GM23338 (cell line): ENCODE measurements at regions not wholly inside any gene's neighbourhood (a gene's known extent, or its start where the extent isn't known, plus 50 kb on each side); places are given as distances from the start of the nearest gene placed in this dataset.

Experiments
- CREB1 ChIP-seq: fragments of 250-450 bp; sonication (Bioruptor Pico); IDR thresholded peaks from 2 replicates; pipeline ENCODE4 v1.5.0; 2020; ENCODE audit warnings: low read depth, mild to moderate bottlenecking, moderate library complexity
- EZH2 ChIP-seq: fragments of 200-600 bp; sonication (generic); IDR thresholded peaks from one replicate; pipeline ENCODE4 v1.8.0; 2017; ENCODE audit warnings: antibody characterized with exemption, mild to moderate bottlenecking, low read depth; ENCODE audit not compliant: unreplicated experiment
- EZH2phosphoT487 ChIP-seq: fragments of 200-600 bp; sonication (generic); IDR thresholded peaks from one replicate; pipeline ENCODE4 v1.8.1; 2018; ENCODE audit warnings: antibody characterized with exemption; ENCODE audit not compliant: unreplicated experiment
- JUNB ChIP-seq: IDR thresholded peaks from one replicate; pipeline ENCODE4 v1.6.1; 2016; ENCODE audit warnings: antibody characterized with exemption; ENCODE audit not compliant: unreplicated experiment
- NANOG ChIP-seq: IDR thresholded peaks from 2 replicates; pipeline ENCODE4 v1.6.1; 2016; ENCODE audit warnings: antibody characterized with exemption, borderline replicate concordance
- POLR2AphosphoS5 ChIP-seq: IDR thresholded peaks from 2 replicates; pipeline ENCODE4 v1.6.1; 2016; ENCODE audit warnings: antibody characterized with exemption, low read depth
- STAT1 ChIP-seq: IDR thresholded peaks from one replicate; pipeline ENCODE4 v1.6.1; 2016; ENCODE audit warnings: antibody characterized with exemption; ENCODE audit not compliant: unreplicated experiment
- ZNF114 ChIP-seq: fragments of 250-450 bp; sonication (Bioruptor Pico); IDR thresholded peaks from 2 replicates; pipeline ENCODE4 v1.5.0; 2020; ENCODE audit warnings: mild to moderate bottlenecking, moderate library complexity
- ZNF331 ChIP-seq: fragments of 250-450 bp; sonication (Bioruptor Pico); IDR thresholded peaks from 2 replicates; pipeline ENCODE4 v1.5.0; 2020; ENCODE audit warnings: low read depth, mild to moderate bottlenecking, moderate library complexity
- TF ChIP-seq, protein P1 (sequence below), 2 experiments: fragments of 200-600 bp in 1 of 2; sonication (generic) in 1 of 2; conservative IDR thresholded peaks; 2 replicates each; pipeline versions ENCODE4 v1.5.1 to v1.6.1; 2016 to 2017; ENCODE audit warnings: antibody characterized with exemption in 2 of 2, low read depth in 2 of 2, mild to moderate bottlenecking in 2 of 2, moderate library complexity in 1 of 2
- TF ChIP-seq, protein P2 (sequence below): IDR thresholded peaks from 2 replicates; pipeline ENCODE4 v1.6.1; 2016; ENCODE audit warnings: antibody characterized with exemption
- TF ChIP-seq, protein P3 (sequence below): IDR thresholded peaks from one replicate; pipeline ENCODE4 v1.6.1; 2018; ENCODE audit warnings: antibody characterized with exemption; ENCODE audit not compliant: unreplicated experiment
- TF ChIP-seq, protein P4 (sequence below): fragments of 250-450 bp; sonication (Bioruptor Pico); IDR thresholded peaks from 2 replicates; pipeline ENCODE4 v1.5.0; 2020; ENCODE audit warnings: mild to moderate bottlenecking, moderate library complexity

DNA sequence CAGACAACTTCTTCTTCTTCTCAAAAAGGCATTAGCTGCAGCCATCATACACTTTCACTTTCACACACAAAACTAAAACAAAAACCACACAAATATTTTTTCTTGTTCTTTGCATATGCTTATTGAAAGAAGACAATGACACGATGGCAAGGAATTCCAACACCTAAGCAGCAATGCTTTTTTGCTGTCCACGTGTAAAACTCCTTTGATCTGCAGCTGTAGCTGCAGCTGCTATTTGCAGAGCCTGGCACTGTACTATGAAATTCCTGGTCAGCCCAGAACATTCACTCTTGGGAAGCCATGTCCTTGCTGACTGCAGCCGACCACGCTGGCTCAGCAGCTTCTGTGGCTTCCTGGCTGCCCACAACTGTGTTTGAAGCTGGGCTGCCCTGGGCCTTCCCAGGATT, 316.2 kb downstream of the CDH2 start:
- TF ChIP-seq, protein P1, sequence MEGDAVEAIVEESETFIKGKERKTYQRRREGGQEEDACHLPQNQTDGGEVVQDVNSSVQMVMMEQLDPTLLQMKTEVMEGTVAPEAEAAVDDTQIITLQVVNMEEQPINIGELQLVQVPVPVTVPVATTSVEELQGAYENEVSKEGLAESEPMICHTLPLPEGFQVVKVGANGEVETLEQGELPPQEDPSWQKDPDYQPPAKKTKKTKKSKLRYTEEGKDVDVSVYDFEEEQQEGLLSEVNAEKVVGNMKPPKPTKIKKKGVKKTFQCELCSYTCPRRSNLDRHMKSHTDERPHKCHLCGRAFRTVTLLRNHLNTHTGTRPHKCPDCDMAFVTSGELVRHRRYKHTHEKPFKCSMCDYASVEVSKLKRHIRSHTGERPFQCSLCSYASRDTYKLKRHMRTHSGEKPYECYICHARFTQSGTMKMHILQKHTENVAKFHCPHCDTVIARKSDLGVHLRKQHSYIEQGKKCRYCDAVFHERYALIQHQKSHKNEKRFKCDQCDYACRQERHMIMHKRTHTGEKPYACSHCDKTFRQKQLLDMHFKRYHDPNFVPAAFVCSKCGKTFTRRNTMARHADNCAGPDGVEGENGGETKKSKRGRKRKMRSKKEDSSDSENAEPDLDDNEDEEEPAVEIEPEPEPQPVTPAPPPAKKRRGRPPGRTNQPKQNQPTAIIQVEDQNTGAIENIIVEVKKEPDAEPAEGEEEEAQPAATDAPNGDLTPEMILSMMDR (conservative IDR thresholded peaks at IDR 0.05; ENCODE audit: low read depth in 2 of 2), result no peak
- TF ChIP-seq POLR2AphosphoS5 (no peak), EZH2 (no peak), JUNB (no peak), ZNF114 (CRISPR knock-in tag) (no peak), EZH2phosphoT487 (no peak), CREB1 (CRISPR knock-in tag) (no peak), NANOG (no peak), STAT1 (no peak), ZNF331 (CRISPR knock-in tag) (no peak)
- TF ChIP-seq, protein P2, sequence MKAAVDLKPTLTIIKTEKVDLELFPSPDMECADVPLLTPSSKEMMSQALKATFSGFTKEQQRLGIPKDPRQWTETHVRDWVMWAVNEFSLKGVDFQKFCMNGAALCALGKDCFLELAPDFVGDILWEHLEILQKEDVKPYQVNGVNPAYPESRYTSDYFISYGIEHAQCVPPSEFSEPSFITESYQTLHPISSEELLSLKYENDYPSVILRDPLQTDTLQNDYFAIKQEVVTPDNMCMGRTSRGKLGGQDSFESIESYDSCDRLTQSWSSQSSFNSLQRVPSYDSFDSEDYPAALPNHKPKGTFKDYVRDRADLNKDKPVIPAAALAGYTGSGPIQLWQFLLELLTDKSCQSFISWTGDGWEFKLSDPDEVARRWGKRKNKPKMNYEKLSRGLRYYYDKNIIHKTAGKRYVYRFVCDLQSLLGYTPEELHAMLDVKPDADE, result no peak
- TF ChIP-seq, protein P3, sequence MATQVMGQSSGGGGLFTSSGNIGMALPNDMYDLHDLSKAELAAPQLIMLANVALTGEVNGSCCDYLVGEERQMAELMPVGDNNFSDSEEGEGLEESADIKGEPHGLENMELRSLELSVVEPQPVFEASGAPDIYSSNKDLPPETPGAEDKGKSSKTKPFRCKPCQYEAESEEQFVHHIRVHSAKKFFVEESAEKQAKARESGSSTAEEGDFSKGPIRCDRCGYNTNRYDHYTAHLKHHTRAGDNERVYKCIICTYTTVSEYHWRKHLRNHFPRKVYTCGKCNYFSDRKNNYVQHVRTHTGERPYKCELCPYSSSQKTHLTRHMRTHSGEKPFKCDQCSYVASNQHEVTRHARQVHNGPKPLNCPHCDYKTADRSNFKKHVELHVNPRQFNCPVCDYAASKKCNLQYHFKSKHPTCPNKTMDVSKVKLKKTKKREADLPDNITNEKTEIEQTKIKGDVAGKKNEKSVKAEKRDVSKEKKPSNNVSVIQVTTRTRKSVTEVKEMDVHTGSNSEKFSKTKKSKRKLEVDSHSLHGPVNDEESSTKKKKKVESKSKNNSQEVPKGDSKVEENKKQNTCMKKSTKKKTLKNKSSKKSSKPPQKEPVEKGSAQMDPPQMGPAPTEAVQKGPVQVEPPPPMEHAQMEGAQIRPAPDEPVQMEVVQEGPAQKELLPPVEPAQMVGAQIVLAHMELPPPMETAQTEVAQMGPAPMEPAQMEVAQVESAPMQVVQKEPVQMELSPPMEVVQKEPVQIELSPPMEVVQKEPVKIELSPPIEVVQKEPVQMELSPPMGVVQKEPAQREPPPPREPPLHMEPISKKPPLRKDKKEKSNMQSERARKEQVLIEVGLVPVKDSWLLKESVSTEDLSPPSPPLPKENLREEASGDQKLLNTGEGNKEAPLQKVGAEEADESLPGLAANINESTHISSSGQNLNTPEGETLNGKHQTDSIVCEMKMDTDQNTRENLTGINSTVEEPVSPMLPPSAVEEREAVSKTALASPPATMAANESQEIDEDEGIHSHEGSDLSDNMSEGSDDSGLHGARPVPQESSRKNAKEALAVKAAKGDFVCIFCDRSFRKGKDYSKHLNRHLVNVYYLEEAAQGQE, result no peak
- TF ChIP-seq, protein P4, sequence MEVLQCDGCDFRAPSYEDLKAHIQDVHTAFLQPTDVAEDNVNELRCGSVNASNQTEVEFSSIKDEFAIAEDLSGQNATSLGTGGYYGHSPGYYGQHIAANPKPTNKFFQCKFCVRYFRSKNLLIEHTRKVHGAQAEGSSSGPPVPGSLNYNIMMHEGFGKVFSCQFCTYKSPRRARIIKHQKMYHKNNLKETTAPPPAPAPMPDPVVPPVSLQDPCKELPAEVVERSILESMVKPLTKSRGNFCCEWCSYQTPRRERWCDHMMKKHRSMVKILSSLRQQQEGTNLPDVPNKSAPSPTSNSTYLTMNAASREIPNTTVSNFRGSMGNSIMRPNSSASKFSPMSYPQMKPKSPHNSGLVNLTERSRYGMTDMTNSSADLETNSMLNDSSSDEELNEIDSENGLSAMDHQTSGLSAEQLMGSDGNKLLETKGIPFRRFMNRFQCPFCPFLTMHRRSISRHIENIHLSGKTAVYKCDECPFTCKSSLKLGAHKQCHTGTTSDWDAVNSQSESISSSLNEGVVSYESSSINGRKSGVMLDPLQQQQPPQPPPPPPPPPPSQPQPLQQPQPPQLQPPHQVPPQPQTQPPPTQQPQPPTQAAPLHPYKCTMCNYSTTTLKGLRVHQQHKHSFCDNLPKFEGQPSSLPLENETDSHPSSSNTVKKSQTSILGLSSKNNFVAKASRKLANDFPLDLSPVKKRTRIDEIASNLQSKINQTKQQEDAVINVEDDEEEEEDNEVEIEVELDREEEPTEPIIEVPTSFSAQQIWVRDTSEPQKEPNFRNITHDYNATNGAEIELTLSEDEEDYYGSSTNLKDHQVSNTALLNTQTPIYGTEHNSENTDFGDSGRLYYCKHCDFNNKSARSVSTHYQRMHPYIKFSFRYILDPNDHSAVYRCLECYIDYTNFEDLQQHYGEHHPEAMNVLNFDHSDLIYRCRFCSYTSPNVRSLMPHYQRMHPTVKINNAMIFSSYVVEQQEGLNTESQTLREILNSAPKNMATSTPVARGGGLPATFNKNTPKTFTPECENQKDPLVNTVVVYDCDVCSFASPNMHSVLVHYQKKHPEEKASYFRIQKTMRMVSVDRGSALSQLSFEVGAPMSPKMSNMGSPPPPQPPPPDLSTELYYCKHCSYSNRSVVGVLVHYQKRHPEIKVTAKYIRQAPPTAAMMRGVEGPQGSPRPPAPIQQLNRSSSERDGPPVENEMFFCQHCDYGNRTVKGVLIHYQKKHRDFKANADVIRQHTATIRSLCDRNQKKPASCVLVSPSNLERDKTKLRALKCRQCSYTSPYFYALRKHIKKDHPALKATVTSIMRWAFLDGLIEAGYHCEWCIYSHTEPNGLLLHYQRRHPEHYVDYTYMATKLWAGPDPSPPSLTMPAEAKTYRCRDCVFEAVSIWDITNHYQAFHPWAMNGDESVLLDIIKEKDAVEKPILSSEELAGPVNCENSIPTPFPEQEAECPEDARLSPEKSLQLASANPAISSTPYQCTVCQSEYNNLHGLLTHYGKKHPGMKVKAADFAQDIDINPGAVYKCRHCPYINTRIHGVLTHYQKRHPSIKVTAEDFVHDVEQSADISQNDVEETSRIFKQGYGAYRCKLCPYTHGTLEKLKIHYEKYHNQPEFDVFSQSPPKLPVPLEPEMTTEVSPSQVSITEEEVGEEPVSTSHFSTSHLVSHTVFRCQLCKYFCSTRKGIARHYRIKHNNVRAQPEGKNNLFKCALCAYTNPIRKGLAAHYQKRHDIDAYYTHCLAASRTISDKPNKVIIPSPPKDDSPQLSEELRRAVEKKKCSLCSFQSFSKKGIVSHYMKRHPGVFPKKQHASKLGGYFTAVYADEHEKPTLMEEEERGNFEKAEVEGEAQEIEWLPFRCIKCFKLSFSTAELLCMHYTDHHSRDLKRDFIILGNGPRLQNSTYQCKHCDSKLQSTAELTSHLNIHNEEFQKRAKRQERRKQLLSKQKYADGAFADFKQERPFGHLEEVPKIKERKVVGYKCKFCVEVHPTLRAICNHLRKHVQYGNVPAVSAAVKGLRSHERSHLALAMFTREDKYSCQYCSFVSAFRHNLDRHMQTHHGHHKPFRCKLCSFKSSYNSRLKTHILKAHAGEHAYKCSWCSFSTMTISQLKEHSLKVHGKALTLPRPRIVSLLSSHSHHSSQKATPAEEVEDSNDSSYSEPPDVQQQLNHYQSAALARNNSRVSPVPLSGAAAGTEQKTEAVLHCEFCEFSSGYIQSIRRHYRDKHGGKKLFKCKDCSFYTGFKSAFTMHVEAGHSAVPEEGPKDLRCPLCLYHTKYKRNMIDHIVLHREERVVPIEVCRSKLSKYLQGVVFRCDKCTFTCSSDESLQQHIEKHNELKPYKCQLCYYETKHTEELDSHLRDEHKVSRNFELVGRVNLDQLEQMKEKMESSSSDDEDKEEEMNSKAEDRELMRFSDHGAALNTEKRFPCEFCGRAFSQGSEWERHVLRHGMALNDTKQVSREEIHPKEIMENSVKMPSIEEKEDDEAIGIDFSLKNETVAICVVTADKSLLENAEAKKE (CRISPR knock-in tag), result no peak
